ENCODE measurements at regions not wholly inside any gene's neighbourhood (a gene's known extent, or its start where the extent isn't known, plus 50 kb on each side); places are given as distances from the start of the nearest gene placed in this dataset.

- TF ChIP-seq EZH2phosphoT487 (IDR thresholded peaks at IDR 0.05; ENCODE audit: insufficient read depth, low read depth) (no peak), EZH2 (IDR thresholded peaks at IDR 0.05; ENCODE audit: insufficient read depth, poor library complexity, severe bottlenecking) (no peak)
Observed at GRCh38 chr1:187396226-187396625, 567.5 kb downstream of the PLA2G4A start.
